ENCODE measurements at regions not wholly inside any gene's neighbourhood (a gene's known extent, or its start where the extent isn't known, plus 50 kb on each side); places are given as distances from the start of the nearest gene placed in this dataset.

- no peak for TF ChIP-seq FOXP4 (CRISPR knock-in tag; IDR thresholded peaks at IDR 0.05)
- TF ChIP-seq E2F1 (CRISPR knock-in tag; IDR thresholded peaks at IDR 0.05), result no peak
- TF ChIP-seq GRHL2 (CRISPR knock-in tag; IDR thresholded peaks at IDR 0.05; ENCODE audit: insufficient replicate concordance, severe bottlenecking), result no peak
- no peak for TF ChIP-seq NR1H2 (CRISPR knock-in tag; IDR thresholded peaks at IDR 0.05)
Observed at GRCh38 chr6:144460327-144461095, 175.4 kb downstream of the UTRN start (continued).

- CTCF ChIA-PET, result no interaction called here
- peaks cover 9% of the 10 kb centered on the region for H3K4me1 Mint-ChIP-seq
- DNase-seq (ENCODE audit: low spot score), result no peak
- peaks cover 47% of the 10 kb centered on the region for H3K36me3 Mint-ChIP-seq
- H3K27me3 Mint-ChIP-seq (ENCODE audit: low read depth), result no peaks in the 10 kb centered on the region
- no peaks in the 10 kb centered on the region for H3K9me3 Mint-ChIP-seq
- H3K27ac Mint-ChIP-seq, result no peak overlapping the region
- ATAC-seq, result no peak
- H3K4me3 Mint-ChIP-seq, result no peak overlapping the region
- POLR2A ChIA-PET, result no interaction called here
- no peak for TF ChIP-seq TEAD1 (CRISPR knock-in tag; IDR thresholded peaks at IDR 0.05)
- no peak for TF ChIP-seq AFF4 (CRISPR knock-in tag; IDR thresholded peaks at IDR 0.05; ENCODE audit: borderline replicate concordance)
- no peak for TF ChIP-seq MXD4 (CRISPR knock-in tag; IDR thresholded peaks at IDR 0.05; ENCODE audit: borderline replicate concordance)
- TF ChIP-seq SOX15 (CRISPR knock-in tag; IDR thresholded peaks at IDR 0.05), result no peak
- no peak for TF ChIP-seq ZNF281 (CRISPR knock-in tag; IDR thresholded peaks at IDR 0.05)
- TF ChIP-seq NFE2L1 (CRISPR knock-in tag; IDR thresholded peaks at IDR 0.05), result no peak
- TF ChIP-seq ATF3 (CRISPR knock-in tag; conservative IDR thresholded peaks at IDR 0.05), result no peak
- no peak for TF ChIP-seq MYBL2 (CRISPR knock-in tag; IDR thresholded peaks at IDR 0.05)
- no peak for TF ChIP-seq ZNF416 (CRISPR knock-in tag; IDR thresholded peaks at IDR 0.05)
- no peak for TF ChIP-seq NR3C1 (CRISPR knock-in tag; conservative IDR thresholded peaks at IDR 0.05; ENCODE audit: low read depth)
- no peak for TF ChIP-seq MAX (CRISPR knock-in tag; IDR thresholded peaks at IDR 0.05)
Observed at GRCh38 chr6:144462058-144462457, 176.9 kb downstream of the UTRN start.

All from WTC11 (cell line).